ENCODE measurements at regions not wholly inside any gene's neighbourhood (a gene's known extent, or its start where the extent isn't known, plus 50 kb on each side); places are given as distances from the start of the nearest gene placed in this dataset.

GRCh38 chr15:85934691-85935090 is 140.0 kb upstream of the KLHL25 start:
- TF ChIP-seq YY1 (IDR thresholded peaks at IDR 0.05; ENCODE audit: insufficient read depth, insufficient read length) (no peak), ZNF274 (IDR thresholded peaks at IDR 0.05; ENCODE audit: low read depth, low read length) (no peak)
